Activated CD8-positive, alpha-beta memory T cell treated with anti-CD3 and anti-CD28 coated beads, Interleukin-2, amount 50 U/mL, for 1 hour (primary cell): ENCODE measurements at regions not wholly inside any gene's neighbourhood (a gene's known extent, or its start where the extent isn't known, plus 50 kb on each side); places are given as distances from the start of the nearest gene placed in this dataset.
"Not testable (repeated sequence)": the region's sequence is repeated elsewhere in the genome, so short reads cannot be mapped to it uniquely, and the experiment has no call there.

Source experiments
- DNase-seq: peaks from one replicate; pipeline ENCODE4 v3.0.0-alpha.2; 2020; ENCODE audit errors: extremely low read depth

- DNase-seq = no peak
Observed at GRCh38 chrX:1012678-1013300, 199.7 kb downstream of the CRLF2 start.

- no peak for DNase-seq
Observed at GRCh38 chrX:1011691-1012283, 200.7 kb downstream of the CRLF2 start.

GRCh38 chrX:1009771-1010170, 202.7 kb downstream of the CRLF2 start:
- no peak for DNase-seq

GRCh38 chrX:1006156-1006730, 206.2 kb downstream of the CRLF2 start:
- DNase-seq = no peak

GRCh38 chrX:1002611-1003010, 209.8 kb downstream of the CRLF2 start:
- DNase-seq = no peak

GRCh38 chrX:997631-998137, 214.8 kb downstream of the CRLF2 start:
- no peak for DNase-seq

GRCh38 chrX:994780-995179, 217.7 kb downstream of the CRLF2 start:
- DNase-seq = no peak

GRCh38 chrX:989959-990510, 222.4 kb downstream of the CRLF2 start:
- peak; percentile 77 for DNase-seq

GRCh38 chrX:988530-988929, 223.9 kb downstream of the CRLF2 start:
- DNase-seq = not testable (repeated sequence)

GRCh38 chrX:981791-982626, 230.4 kb downstream of the CRLF2 start:
- no peak for DNase-seq

- no peak for DNase-seq
Observed at GRCh38 chrX:980587-981235, 231.7 kb downstream of the CRLF2 start.

- DNase-seq = not testable (repeated sequence)
Observed at GRCh38 chrX:979127-979526, 233.3 kb downstream of the CRLF2 start.

- no peak for DNase-seq
Observed at GRCh38 chrX:973010-973632, 239.3 kb downstream of the CRLF2 start.

GRCh38 chrX:968148-968965, 244.1 kb downstream of the CRLF2 start:
- DNase-seq = no peak

- no peak for DNase-seq
Observed at GRCh38 chrX:966396-967070, 245.9 kb downstream of the CRLF2 start.

GRCh38 chrX:964831-965416, 247.5 kb downstream of the CRLF2 start:
- no peak for DNase-seq

- no peak for DNase-seq
Observed at GRCh38 chrX:960821-961220, 251.6 kb downstream of the CRLF2 start.

GRCh38 chrX:959595-959994, 252.9 kb downstream of the CRLF2 start:
- DNase-seq = no peak

- not testable (repeated sequence) for DNase-seq
Observed at GRCh38 chrX:955168-955781, 257.2 kb downstream of the CRLF2 start.
